ENCODE measurements at regions not wholly inside any gene's neighbourhood (a gene's known extent, or its start where the extent isn't known, plus 50 kb on each side); places are given as distances from the start of the nearest gene placed in this dataset.

- TF ChIP-seq EZH2 (IDR thresholded peaks at IDR 0.05; ENCODE audit: borderline replicate concordance, low read length) (no peak), CTCF (IDR thresholded peaks at IDR 0.05; ENCODE audit: low read length) (no peak)
These were observed 97.6 kb downstream of the MTX3 start for GRCh38 chr5:79893485-79893884.

Measured in OCI-LY1 (cell line).